OCI-LY7 (cell line): ENCODE measurements at regions not wholly inside any gene's neighbourhood (a gene's known extent, or its start where the extent isn't known, plus 50 kb on each side); places are given as distances from the start of the nearest gene placed in this dataset.

Source experiments
- EZH2phosphoT487 ChIP-seq: fragments of 200-600 bp; sonication (generic); IDR thresholded peaks from 2 replicates; pipeline ENCODE4 v1.6.1; 2018; ENCODE audit warnings: low read depth, borderline replicate concordance, mild to moderate bottlenecking, mixed run types, antibody characterized with exemption, low read length, moderate library complexity, mixed read lengths
- TF ChIP-seq, protein P1 (sequence below): fragments of 200-600 bp; sonication (generic); conservative IDR thresholded peaks from 2 replicates; pipeline ENCODE4 v1.5.1; 2014; ENCODE audit warnings: mild to moderate bottlenecking, antibody characterized with exemption, low read length, moderate library complexity, mixed read lengths

DNA sequence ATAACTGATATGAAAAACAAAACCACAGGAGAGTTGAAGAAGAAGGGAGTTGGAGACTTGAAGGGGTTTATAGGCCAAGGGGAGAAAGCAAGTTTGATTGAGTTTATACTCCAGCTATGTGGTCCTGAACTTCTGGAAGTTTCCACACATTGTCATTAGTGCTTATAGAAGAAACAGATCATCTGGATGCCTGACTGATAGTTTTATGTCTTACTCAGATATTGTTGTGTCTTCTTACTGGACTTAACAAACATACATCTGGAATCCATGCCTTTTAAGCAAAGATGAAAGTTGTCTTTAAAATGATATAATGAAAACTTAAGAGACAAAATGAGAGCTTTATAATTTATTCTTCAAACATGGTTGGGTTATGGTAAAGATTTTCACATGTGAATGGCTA is 101.3 kb upstream of the FZD8 start:
- TF ChIP-seq, protein P1, sequence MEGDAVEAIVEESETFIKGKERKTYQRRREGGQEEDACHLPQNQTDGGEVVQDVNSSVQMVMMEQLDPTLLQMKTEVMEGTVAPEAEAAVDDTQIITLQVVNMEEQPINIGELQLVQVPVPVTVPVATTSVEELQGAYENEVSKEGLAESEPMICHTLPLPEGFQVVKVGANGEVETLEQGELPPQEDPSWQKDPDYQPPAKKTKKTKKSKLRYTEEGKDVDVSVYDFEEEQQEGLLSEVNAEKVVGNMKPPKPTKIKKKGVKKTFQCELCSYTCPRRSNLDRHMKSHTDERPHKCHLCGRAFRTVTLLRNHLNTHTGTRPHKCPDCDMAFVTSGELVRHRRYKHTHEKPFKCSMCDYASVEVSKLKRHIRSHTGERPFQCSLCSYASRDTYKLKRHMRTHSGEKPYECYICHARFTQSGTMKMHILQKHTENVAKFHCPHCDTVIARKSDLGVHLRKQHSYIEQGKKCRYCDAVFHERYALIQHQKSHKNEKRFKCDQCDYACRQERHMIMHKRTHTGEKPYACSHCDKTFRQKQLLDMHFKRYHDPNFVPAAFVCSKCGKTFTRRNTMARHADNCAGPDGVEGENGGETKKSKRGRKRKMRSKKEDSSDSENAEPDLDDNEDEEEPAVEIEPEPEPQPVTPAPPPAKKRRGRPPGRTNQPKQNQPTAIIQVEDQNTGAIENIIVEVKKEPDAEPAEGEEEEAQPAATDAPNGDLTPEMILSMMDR, result no peak
- no peak for TF ChIP-seq EZH2phosphoT487
